NCI-H1436 treated with DMSO at 0.1 percent for 48 hours (cell line): ENCODE measurements at regions not wholly inside any gene's neighbourhood (a gene's known extent, or its start where the extent isn't known, plus 50 kb on each side); places are given as distances from the start of the nearest gene placed in this dataset.

Source experiments
- DNase-seq: peaks from one replicate; lab custom pipeline; 2025; lab: John Stamatoyannopoulos, UW

- no peak for DNase-seq
Observed at GRCh38 chr12:115078990-115079389, 395.0 kb upstream of the TBX3 start.

GRCh38 chr12:115078334-115078733 is 394.4 kb upstream of the TBX3 start:
- DNase-seq, result no peak

GRCh38 chr12:115075552-115076170 is 391.7 kb upstream of the TBX3 start:
- DNase-seq, result no peak

- no peak for DNase-seq
Observed at GRCh38 chr12:115074617-115075016, 390.6 kb upstream of the TBX3 start.

- no peak for DNase-seq
Observed at GRCh38 chr12:115072712-115073111, 388.7 kb upstream of the TBX3 start.

GRCh38 chr12:115070313-115070712 is 386.3 kb upstream of the TBX3 start:
- no peak for DNase-seq

- no peak for DNase-seq
Observed at GRCh38 chr12:115064296-115064695, 380.3 kb upstream of the TBX3 start.

- DNase-seq, result no peak
Observed at GRCh38 chr12:115062741-115063140, 378.8 kb upstream of the TBX3 start.

GRCh38 chr12:115060477-115061168 is 376.6 kb upstream of the TBX3 start:
- DNase-seq, result no peak

GRCh38 chr12:115057445-115057844 is 373.5 kb upstream of the TBX3 start:
- DNase-seq, result no peak

- DNase-seq, result no peak
Observed at GRCh38 chr12:115051378-115051777, 367.4 kb upstream of the TBX3 start.

GRCh38 chr12:115049614-115050013 is 365.6 kb upstream of the TBX3 start:
- no peak for DNase-seq

- DNase-seq, result no peak
Observed at GRCh38 chr12:115046805-115047204, 362.8 kb upstream of the TBX3 start.

- no peak for DNase-seq
Observed at GRCh38 chr12:115044073-115044472, 360.1 kb upstream of the TBX3 start.

GRCh38 chr12:115043079-115043478 is 359.1 kb upstream of the TBX3 start:
- no peak for DNase-seq

- no peak for DNase-seq
Observed at GRCh38 chr12:115042341-115042740, 358.4 kb upstream of the TBX3 start.

- no peak for DNase-seq
Observed at GRCh38 chr12:115037830-115038229, 353.9 kb upstream of the TBX3 start.

GRCh38 chr12:115035535-115036107 is 351.6 kb upstream of the TBX3 start:
- no peak for DNase-seq

- DNase-seq, result no peak
Observed at GRCh38 chr12:115032521-115032920, 348.5 kb upstream of the TBX3 start.

- no peak for DNase-seq
Observed at GRCh38 chr12:115030017-115030416, 346.0 kb upstream of the TBX3 start.

- no peak for DNase-seq
Observed at GRCh38 chr12:115024531-115024930, 340.6 kb upstream of the TBX3 start.

GRCh38 chr12:115023279-115024265 is 339.6 kb upstream of the TBX3 start:
- DNase-seq, result no peak
